ENCODE measurements at regions not wholly inside any gene's neighbourhood (a gene's known extent, or its start where the extent isn't known, plus 50 kb on each side); places are given as distances from the start of the nearest gene placed in this dataset.

DNA sequence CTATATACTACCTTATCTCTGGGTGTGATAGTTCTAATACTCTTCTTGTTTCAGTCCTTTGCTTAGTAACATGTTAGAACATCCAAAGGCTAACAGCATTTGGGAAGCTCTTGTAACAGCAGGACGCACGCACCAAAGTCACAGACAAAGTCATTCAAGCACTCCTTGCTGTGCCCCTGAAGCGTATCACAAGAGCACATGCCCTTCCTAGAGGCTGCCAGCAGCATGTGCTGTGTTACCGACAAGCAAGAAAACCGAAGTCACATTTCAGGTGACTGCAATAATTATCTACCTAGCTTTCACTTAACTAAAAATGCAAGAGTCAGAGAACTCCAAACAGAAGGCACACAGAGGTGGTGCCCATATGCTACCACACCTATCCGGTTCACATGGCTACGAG is 194.1 kb downstream of the KLF12 start:
- no peaks in the 10 kb centered on the region for H3K9me3 Mint-ChIP-seq (ENCODE audit: unreplicated experiment)
- H3K36me3 Mint-ChIP-seq (ENCODE audit: insufficient read depth, unreplicated experiment) = no peaks in the 10 kb centered on the region
- intact Hi-C loops (cut with micrococcal nuclease) = no loop called here

GRCh38 chr13:73939603-73940002 is 194.6 kb downstream of the KLF12 start:
- no peaks in the 10 kb centered on the region for H3K27me3 Mint-ChIP-seq (ENCODE audit: insufficient read depth, unreplicated experiment)
- DNase-seq (ENCODE audit: unreplicated experiment) = no peak
- no peak overlapping the region for H3K27ac Mint-ChIP-seq (ENCODE audit: low read depth, unreplicated experiment)
- H3K4me3 Mint-ChIP-seq (ENCODE audit: unreplicated experiment) = no peak overlapping the region
- H3K9me3 Mint-ChIP-seq (ENCODE audit: unreplicated experiment) = no peaks in the 10 kb centered on the region
- no peaks in the 10 kb centered on the region for H3K36me3 Mint-ChIP-seq (ENCODE audit: insufficient read depth, unreplicated experiment)
- no peak for TF ChIP-seq CTCF (IDR thresholded peaks at IDR 0.05; ENCODE audit: unreplicated experiment)
- ChIA-PET CTCF (interaction anchor here (1.2 kb wide), 1 partner anchor 11 kb away, joined by 4 read pairs; no protein-coding TSS in a partner anchor), POLR2A (no interaction called here)
- BruUV-seq (replicated peaks) = no TSS peak
- intact Hi-C loops (cut with micrococcal nuclease) = loop anchor here (5.0 kb wide), 1 partner anchor 193 kb away; the partner anchor contains the start of gene KLF12
- H3K4me1 Mint-ChIP-seq (ENCODE audit: insufficient read depth, unreplicated experiment) = peaks cover 20% of the 10 kb centered on the region

More for the DNA sequence above, 194.1 kb downstream of the KLF12 start:
- DNase-seq (ENCODE audit: unreplicated experiment) = no peak
- no peak for TF ChIP-seq CTCF (IDR thresholded peaks at IDR 0.05; ENCODE audit: unreplicated experiment)
- no peak overlapping the region for H3K27ac Mint-ChIP-seq (ENCODE audit: low read depth, unreplicated experiment)
- no TSS peak for BruUV-seq (replicated peaks)
- H3K4me3 Mint-ChIP-seq (ENCODE audit: unreplicated experiment) = no peak overlapping the region
- ChIA-PET POLR2A (interaction anchor here (0.7 kb wide), 1 partner anchor 1157 kb away, joined by 3 read pairs; no protein-coding TSS in a partner anchor), CTCF (no interaction called here)
- H3K27me3 Mint-ChIP-seq (ENCODE audit: insufficient read depth, unreplicated experiment) = no peaks in the 10 kb centered on the region
- peaks cover 16% of the 10 kb centered on the region for H3K4me1 Mint-ChIP-seq (ENCODE audit: insufficient read depth, unreplicated experiment)

GRCh38 chr13:73939071-73939380 is 195.2 kb downstream of the KLF12 start:
- DNase-seq (ENCODE audit: unreplicated experiment) = peak; percentile 37
- CTCF ChIA-PET = interaction anchor here (0.5 to 1.2 kb wide), 2 partner anchors 12 to 1158 kb away, joined by 3 to 4 read pairs; no protein-coding TSS in a partner anchor
- no TSS peak for BruUV-seq (replicated peaks)
- POLR2A ChIA-PET = interaction anchor here (0.9 kb wide), 1 partner anchor 197 kb away, joined by 3 read pairs; no protein-coding TSS in a partner anchor
- Mint-ChIP-seq H3K9me3 (ENCODE audit: unreplicated experiment) (no peaks in the 10 kb centered on the region), H3K4me1 (ENCODE audit: insufficient read depth, unreplicated experiment) (peaks cover 25% of the 10 kb centered on the region), H3K4me3 (ENCODE audit: unreplicated experiment) (no peak overlapping the region), H3K27me3 (ENCODE audit: insufficient read depth, unreplicated experiment) (no peaks in the 10 kb centered on the region), H3K36me3 (ENCODE audit: insufficient read depth, unreplicated experiment) (no peaks in the 10 kb centered on the region), H3K27ac (ENCODE audit: low read depth, unreplicated experiment) (no peak overlapping the region)
- no peak for TF ChIP-seq CTCF (IDR thresholded peaks at IDR 0.05; ENCODE audit: unreplicated experiment)
- intact Hi-C loops (cut with micrococcal nuclease) = loop anchor here (5.0 kb wide), 1 partner anchor 193 kb away; the partner anchor contains the start of gene KLF12

DNA sequence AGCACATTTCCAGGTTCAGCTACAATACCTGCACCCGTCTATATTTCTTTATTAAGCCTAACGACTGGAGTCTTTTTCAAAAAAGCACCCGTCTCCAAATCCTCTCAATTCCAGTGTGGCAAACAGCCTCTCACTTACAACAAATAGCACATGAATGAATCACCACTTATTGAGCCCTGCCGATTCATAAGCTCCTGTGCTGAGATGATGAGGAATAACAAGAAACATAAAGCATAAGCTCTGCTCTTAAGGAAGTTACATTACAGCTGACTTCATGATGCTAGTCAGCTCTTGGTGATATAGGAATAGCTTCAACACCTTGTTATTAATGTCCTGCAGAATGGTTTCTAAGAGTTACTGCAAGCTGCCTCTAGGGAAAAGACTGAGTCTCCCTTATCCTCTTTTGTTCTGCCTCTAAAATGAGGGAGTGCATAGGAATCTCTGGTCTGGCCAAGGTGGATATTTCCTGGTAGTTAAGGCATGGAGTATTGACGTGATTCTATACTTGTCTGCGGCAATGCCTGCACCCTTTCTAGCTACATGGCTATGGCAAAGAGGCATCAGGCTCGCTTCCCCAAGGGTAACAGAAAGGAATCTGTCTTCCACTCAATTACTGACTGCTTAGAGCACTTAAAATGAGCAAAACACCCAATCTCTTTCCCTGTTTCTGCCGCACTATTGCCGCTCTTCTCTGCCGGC is 195.7 kb downstream of the KLF12 start:
- peak; percentile 69 for DNase-seq (ENCODE audit: unreplicated experiment)
- H3K4me3 Mint-ChIP-seq (ENCODE audit: unreplicated experiment) = peak overlapping the region; percentile 43
- no peaks in the 10 kb centered on the region for H3K27me3 Mint-ChIP-seq (ENCODE audit: insufficient read depth, unreplicated experiment)
- peak overlapping the region; percentile 81 for H3K27ac Mint-ChIP-seq (ENCODE audit: low read depth, unreplicated experiment)
- no peaks in the 10 kb centered on the region for H3K9me3 Mint-ChIP-seq (ENCODE audit: unreplicated experiment)
- ChIA-PET POLR2A (interaction anchor here (0.7 to 1.8 kb wide), 3 partner anchors 22 to 198 kb away, joined by 3 to 4 read pairs (median 3); no protein-coding TSS in a partner anchor), CTCF (interaction anchor here (0.5 to 1.2 kb wide), 3 partner anchors 12 to 1158 kb away, joined by 3 to 7 read pairs (median 4); no protein-coding TSS in a partner anchor)
- no peak for TF ChIP-seq CTCF (IDR thresholded peaks at IDR 0.05; ENCODE audit: unreplicated experiment)
- BruUV-seq (replicated peaks) = no TSS peak
- H3K4me1 Mint-ChIP-seq (ENCODE audit: insufficient read depth, unreplicated experiment) = peaks cover 30% of the 10 kb centered on the region
- no peaks in the 10 kb centered on the region for H3K36me3 Mint-ChIP-seq (ENCODE audit: insufficient read depth, unreplicated experiment)
- intact Hi-C loops (cut with micrococcal nuclease) = loop anchor here (5.0 kb wide), 1 partner anchor 194 kb away; the partner anchor contains the start of gene KLF12
